Neural progenitor cell (in vitro differentiated cells): ENCODE measurements at regions not wholly inside any gene's neighbourhood (a gene's known extent, or its start where the extent isn't known, plus 50 kb on each side); places are given as distances from the start of the nearest gene placed in this dataset.

Experiments used
- CTCF ChIP-seq: fragments of 200-600 bp; sonication (generic); IDR thresholded peaks from 2 replicates; pipeline ENCODE4 v1.5.1; 2017; ENCODE audit warnings: antibody characterized with exemption, mild to moderate bottlenecking
- EZH2 ChIP-seq: fragments of 200-600 bp; sonication (generic); IDR thresholded peaks from 2 replicates; pipeline ENCODE4 v1.6.1; 2017; ENCODE audit warnings: antibody characterized with exemption, mild to moderate bottlenecking, moderate library complexity

GRCh38 chr15:69802432-69802831, 295.3 kb downstream of the TLE3 start:
- TF ChIP-seq EZH2 (no peak), CTCF (no peak)
